GM19043 (cell line): ENCODE measurements at regions not wholly inside any gene's neighbourhood (a gene's known extent, or its start where the extent isn't known, plus 50 kb on each side); places are given as distances from the start of the nearest gene placed in this dataset.

Experiments
- ATAC-seq: cut with Tn5 transposase; IDR thresholded peaks from one replicate; pipeline ENCODE4 v1.9.1; 2021; ENCODE audit warnings: low read depth; ENCODE audit not compliant: unreplicated experiment

DNA sequence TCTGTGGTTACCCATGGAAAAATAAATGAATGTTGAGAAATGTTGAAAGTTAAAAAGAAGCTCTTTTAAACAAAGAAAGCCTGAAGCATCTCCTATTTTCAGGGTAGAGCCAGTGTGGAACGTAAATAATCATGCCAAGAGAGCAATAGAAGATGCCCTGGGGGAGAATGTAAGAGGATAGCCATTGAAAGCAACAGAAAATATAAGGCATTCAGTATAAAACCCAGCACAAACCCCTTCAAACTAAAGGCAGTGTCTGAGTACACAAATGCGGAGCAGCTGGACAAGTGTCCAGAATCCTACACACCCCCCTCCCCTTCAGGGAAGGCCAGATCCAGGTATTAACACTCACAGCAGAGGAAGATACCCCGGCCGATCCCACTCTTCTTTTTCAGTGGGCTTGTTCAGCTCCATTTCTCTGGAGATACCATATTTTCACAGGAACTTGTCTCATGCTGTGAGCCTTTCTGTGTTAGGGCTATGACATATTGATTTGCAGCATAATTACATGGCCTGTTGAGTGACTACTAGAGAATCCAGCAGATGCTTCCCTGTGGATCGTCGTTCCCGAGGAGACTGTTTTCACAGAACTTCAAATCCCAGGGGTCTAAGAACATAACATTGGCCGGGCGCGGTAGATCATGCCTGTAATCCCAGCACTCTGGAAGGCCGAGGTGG is 101.2 kb downstream of the PLK2 start:
- ATAC-seq = no peak

DNA sequence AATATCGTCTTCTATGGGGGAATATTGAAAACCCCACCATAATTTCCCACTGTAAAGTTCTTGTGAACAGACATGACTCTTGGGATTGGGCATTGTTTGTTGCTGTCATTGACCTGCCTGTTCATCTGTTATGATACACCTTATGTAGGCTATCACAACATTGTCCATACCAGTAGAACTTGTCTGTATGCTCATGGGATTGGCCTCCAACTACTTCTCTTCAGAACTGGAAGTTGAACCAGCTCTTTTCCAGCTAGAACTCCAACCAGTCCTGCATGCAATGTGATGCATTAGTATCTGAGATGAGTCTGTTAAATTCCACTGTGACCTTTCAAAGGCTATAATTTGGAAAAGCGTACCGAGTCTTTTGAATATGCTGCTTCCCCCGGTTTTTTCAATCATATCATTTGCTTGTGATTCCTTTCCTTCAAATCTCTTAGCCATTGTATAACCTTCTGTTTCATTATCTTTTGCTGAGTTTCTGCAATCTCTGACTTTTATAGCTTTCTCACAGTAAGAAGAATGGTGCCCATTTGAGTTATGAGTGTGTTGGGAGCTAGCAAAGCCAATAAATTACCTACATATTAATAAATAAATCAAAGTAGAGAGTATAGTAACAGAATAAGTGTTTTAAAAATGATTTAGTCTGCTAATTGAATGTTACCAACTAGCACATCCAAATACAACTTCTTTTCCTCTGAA is 101.9 kb downstream of the PLK2 start:
- ATAC-seq = no peak

DNA sequence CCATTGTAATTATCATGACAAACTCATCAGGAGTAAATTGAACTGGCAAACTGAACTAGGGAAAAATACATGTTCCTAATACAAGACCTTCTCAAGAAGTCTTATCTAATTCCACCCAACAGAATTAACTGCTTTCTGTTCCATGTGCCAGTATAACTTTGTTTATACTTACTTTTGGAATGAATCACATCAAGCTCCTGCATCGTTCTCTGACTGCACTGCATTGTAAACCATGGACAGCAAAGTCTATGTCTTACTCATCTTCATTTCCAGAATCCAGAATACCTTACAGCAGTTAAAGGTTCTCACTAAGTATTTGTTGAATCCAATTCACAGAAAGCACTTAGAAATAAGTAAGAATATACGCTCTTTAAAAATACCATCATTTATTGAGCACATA is 102.8 kb downstream of the PLK2 start:
- ATAC-seq = no peak

GRCh38 chr5:58356662-58357061 is 103.2 kb downstream of the PLK2 start:
- no peak for ATAC-seq

GRCh38 chr5:58354827-58355226 is 105.1 kb downstream of the PLK2 start:
- ATAC-seq = no peak

DNA sequence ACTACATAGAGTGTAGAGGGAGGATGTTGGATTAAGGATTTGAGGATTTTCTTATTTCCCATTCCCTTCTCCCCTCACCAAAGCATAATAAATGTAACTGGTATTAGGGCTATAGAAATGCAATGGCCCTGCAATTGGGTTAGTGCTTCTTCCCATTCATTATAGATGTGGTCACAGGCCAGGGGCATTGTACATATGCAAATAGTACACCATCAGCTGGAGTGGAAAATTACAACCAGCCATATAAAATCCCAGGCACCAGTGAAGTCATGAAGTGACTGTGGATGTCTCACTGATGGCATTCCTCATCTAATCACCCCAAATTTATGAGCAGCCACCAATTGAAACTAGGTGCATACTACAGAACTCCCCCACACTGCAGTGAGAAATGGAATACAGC is 105.9 kb downstream of the PLK2 start:
- no peak for ATAC-seq

DNA sequence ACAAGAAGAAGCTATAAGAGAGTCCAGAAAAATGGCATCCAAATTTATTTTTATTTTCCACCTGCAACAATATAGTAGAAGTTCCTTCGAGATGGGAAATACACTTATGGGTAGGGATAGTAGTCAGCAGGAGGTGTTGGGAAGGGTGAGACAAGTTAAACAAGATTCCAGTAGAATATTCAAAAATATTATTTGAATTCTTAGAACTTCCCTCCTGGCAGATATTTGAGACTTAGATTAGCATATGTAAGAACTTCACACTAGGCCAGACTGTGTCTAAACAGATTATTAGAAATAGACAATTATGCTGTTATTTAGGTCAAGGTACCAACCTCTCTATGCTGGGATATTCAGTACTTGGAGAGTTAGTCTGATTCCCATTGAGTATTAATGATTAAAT is 108.7 kb downstream of the PLK2 start:
- ATAC-seq = no peak

- ATAC-seq = no peak
Measured at GRCh38 chr5:58348996-58349728, 110.7 kb downstream of the PLK2 start.

DNA sequence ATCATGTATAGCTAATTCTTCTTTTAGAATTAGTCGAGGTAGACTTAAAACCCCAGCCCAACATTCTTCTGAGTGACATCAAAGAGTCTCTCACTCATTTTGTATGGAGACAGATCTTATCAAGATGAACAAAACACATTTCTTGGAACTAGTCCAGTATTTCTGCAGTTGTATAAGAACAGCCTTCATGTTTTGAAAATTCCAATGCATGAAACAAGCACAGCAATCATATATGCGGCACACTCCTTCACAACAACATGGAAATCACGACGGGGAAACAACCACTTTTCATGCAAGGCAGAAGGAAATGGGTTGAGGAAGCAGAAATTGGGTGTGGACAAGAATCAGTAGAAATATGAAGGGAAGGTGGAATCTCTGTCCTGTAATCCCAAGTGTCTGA is 113.8 kb downstream of the PLK2 start:
- no peak for ATAC-seq

DNA sequence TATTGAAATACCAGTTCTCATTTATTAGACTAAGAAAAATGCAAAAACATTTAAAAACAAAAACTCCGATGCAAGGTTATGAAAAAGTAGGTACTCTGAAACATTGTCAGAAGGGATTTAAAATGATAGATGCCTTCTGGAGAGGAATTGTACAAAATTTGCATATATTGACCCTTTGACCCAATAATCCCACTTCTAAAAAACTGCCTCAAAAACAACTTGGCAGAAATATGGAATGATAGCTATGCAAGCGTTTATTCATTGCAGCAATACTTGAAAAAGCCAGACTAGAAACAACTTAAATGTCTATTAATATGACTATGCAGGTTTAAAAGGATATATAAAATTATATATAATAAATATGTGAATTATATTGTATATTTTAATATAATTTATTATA is 118.4 kb downstream of the PLK2 start:
- ATAC-seq = no peak

- ATAC-seq = no peak
Measured at GRCh38 chr5:58335518-58335917, 124.4 kb downstream of the PLK2 start.

DNA sequence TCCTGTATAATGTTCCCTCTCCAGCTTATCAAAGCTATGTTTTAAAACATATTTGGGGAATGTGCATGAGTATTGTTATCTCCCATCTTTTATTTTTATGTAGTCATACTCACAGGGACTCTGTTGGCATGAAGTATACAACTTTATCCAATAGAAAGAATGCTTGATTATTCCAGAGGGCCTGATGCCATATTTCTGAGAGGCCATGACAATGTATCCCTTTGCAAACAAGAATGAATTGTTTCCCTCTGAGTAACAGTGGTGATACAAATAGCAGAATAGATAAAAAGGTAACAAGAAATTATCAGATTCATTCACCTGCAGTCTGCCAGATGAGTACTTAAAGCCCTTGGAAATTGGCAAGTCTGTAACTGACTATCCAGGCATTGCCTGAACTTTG is 125.9 kb downstream of the PLK2 start:
- no peak for ATAC-seq

DNA sequence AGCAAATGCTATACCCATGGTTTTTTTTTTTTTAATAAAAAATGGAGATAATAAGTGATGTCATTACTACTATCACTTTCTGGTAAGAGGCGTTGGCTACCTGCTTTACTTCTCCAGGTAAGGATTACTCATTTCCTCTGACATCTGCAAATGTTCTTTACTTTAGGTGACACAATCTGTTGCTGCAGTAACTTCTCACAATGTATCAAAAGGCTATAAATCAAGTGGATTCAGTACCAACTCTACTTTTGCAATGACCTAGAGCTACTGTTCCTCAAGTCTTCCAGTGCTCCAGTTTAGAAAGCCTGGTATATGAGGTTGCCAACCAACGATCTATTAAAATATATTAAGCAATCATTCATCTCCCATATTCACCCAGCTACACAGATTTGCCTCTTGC is 129.1 kb downstream of the PLK2 start:
- no peak for ATAC-seq

- ATAC-seq = no peak
Measured at GRCh38 chr5:58327289-58327688, 132.6 kb downstream of the PLK2 start.

GRCh38 chr5:58326022-58326421 is 133.9 kb downstream of the PLK2 start:
- ATAC-seq = no peak

- ATAC-seq = no peak
Measured at GRCh38 chr5:58322453-58322852, 137.4 kb downstream of the PLK2 start.

- no peak for ATAC-seq
Measured at GRCh38 chr5:58318468-58318867, 141.4 kb downstream of the PLK2 start.

- ATAC-seq = no peak
Measured at GRCh38 chr5:58317808-58318207, 142.1 kb downstream of the PLK2 start.

DNA sequence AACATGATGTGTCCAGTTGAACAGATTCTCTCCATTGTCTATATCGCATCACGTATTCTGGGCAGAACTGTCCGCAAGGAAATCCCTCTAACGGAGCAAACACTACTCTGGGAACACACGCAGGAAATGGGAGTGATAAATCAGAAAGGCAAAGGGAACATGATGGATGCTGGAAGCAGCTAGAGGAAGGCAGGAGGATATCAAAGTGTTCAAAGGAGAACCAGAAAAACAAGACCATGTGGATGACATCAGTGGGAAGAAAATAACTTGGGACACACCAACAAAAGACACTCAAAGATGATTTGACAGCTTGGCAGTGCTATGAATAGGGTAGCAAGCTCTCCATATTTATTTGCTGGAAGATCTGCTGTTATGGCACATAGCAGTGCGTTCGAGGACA is 142.9 kb downstream of the PLK2 start:
- no peak for ATAC-seq

DNA sequence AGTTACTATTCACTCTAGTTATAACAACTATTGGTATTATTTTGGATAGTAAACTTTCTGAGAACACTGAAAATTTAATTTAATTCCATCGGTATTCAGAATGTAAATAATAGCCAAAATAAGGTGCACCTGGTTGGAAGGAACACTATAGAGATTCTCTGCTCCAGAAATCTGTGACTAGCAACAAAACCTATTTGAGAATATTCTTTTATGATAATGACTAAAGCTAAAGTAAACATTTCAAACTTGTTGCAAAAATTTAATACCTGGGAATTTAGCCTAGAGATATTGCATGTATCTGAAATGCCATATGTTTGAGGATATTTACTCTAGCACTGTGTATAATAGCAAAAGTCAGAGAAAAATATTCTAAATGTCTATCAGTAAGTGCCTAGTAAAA is 144.1 kb downstream of the PLK2 start:
- no peak for ATAC-seq

GRCh38 chr5:58314356-58315210 is 145.3 kb downstream of the PLK2 start:
- ATAC-seq = no peak
